Lung (tissue), 11 donors: ENCODE measurements at regions not wholly inside any gene's neighbourhood (a gene's known extent, or its start where the extent isn't known, plus 50 kb on each side); places are given as distances from the start of the nearest gene placed in this dataset.

Experiments
- ATAC-seq: fragments of 200-7000 bp; cut with Tn5 transposase; one replicate; pipeline ENCODE4 v1.9.1; 2020; ENCODE audit warnings: moderate number of reproducible peaks; ENCODE audit not compliant: insufficient read depth, low FRiP score
- DNase-seq, 3 donors: peaks; one replicate each; pipeline ENCODE4 v3.0.0-alpha.2; 2013 to 2017
- H3K27ac ChIP-seq, 2 donors: one replicate each; pipeline ENCODE4 v1.5.1; 2013; ENCODE audit warnings: mild to moderate bottlenecking in 2 of 2, moderate library complexity in 2 of 2, control low read depth in 1 of 2, inconsistent platforms in 1 of 2, low read depth in 1 of 2, low read length in 1 of 2
- H3K27me3 ChIP-seq, 3 donors: one replicate each; pipeline ENCODE4 v1.5.1; 2013; ENCODE audit warnings: low read length in 2 of 3; ENCODE audit not compliant: control insufficient read depth in 3 of 3, insufficient read depth in 3 of 3
- H3K36me3 ChIP-seq, 4 donors: one replicate each; pipeline ENCODE4 v1.5.1; 2013; ENCODE audit warnings: low read length in 4 of 4, mild to moderate bottlenecking in 1 of 4, moderate library complexity in 1 of 4; ENCODE audit not compliant: control insufficient read depth in 4 of 4, insufficient read depth in 4 of 4
- H3K4me1 ChIP-seq, 5 donors: one replicate each; pipeline ENCODE4 v1.5.1; 2013; ENCODE audit warnings: low read length in 5 of 5, mild to moderate bottlenecking in 2 of 5, moderate library complexity in 1 of 5; ENCODE audit not compliant: control insufficient read depth in 5 of 5, insufficient read depth in 5 of 5
- H3K4me3 ChIP-seq: one replicate; pipeline ENCODE4 v1.5.1; 2013; ENCODE audit warnings: mild to moderate bottlenecking, control low read depth, moderate library complexity
- H3K9ac ChIP-seq, 2 donors: one replicate each; pipeline ENCODE4 v1.5.1; 2013; ENCODE audit warnings: low read length in 2 of 2, control low read depth in 1 of 2; ENCODE audit not compliant: insufficient read depth in 1 of 2
- H3K9me3 ChIP-seq, 4 donors: one replicate each; pipeline ENCODE4 v1.5.1; 2013; ENCODE audit warnings: low read length in 3 of 4, mild to moderate bottlenecking in 1 of 4, moderate library complexity in 1 of 4; ENCODE audit not compliant: control insufficient read depth in 4 of 4, insufficient read depth in 3 of 4
- WGBS, 2 donors: extraction: QIAGEN DNeasy Blood & Tissue Kit; methylation state at CpG; one replicate each; pipeline ENCODE4 v1.1.7; 2013; 5-methylcytosine and 5-hydroxymethylcytosine counted together
- TF ChIP-seq, protein P1 (sequence below): IDR thresholded peaks from 2 replicates; pipeline ENCODE4 v1.5.1; 2012; ENCODE audit warnings: mild to moderate bottlenecking; ENCODE audit errors: control extremely low read depth, extremely low read depth
- donor health status: control.
- donor health status: control.
- donor health status: Bipolar disorder and iron deficiency.
- donor health status: healthy.
- donor health status: DM: yes; HTN: yes; CAD: no.

DNA sequence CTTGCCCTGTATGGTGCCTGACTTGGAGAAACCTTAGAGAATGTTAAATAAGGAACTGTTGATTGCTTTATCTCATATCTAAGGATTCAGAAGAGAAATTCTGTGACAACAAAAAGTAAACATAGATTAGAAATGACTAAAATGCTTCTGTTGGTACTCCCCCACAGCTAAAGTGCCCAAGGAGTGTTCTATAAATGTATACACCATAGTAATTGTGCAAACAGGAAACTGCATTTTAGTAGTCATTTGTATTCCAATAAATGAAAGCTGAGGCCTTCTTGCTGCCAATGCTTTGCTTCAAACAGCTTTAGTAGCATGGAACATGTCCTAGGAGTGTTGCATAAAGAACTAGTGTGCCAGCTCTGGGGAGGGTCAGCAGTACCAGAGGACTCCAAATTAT is 343.7 kb upstream of the IRAK1BP1 start:
- DNase-seq = no peak
- Histone ChIP-seq H3K36me3 (no peaks in the 10 kb centered on the region), H3K4me1 (no peaks in the 10 kb centered on the region), H3K27me3 (no peaks in the 10 kb centered on the region), H3K9ac (no peak overlapping the region), H3K9me3 (no peaks in the 10 kb centered on the region), H3K4me3 (no peak overlapping the region), H3K27ac (no peak overlapping the region)
- no peak for ATAC-seq
- TF ChIP-seq, protein P1, sequence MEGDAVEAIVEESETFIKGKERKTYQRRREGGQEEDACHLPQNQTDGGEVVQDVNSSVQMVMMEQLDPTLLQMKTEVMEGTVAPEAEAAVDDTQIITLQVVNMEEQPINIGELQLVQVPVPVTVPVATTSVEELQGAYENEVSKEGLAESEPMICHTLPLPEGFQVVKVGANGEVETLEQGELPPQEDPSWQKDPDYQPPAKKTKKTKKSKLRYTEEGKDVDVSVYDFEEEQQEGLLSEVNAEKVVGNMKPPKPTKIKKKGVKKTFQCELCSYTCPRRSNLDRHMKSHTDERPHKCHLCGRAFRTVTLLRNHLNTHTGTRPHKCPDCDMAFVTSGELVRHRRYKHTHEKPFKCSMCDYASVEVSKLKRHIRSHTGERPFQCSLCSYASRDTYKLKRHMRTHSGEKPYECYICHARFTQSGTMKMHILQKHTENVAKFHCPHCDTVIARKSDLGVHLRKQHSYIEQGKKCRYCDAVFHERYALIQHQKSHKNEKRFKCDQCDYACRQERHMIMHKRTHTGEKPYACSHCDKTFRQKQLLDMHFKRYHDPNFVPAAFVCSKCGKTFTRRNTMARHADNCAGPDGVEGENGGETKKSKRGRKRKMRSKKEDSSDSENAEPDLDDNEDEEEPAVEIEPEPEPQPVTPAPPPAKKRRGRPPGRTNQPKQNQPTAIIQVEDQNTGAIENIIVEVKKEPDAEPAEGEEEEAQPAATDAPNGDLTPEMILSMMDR = no peak

DNA sequence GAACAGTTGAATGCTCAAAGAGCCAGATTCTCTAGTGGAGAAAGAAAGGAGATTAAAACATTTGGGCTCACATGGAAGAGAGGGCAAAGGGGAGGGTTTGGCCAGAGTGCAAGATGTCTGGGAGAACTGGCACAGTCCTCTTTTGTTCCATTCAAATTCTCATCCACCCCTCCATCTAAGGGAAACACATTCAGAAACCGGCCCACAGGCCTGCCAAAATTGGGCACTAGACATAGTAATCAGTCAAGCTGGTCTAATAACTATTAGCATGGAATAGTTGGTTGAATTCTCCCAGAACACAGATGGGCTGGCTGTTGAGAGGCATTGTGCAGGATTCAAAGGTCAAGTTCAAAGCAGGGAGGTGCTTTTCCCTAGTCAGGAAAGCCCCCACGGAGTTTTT is 341.4 kb upstream of the IRAK1BP1 start:
- 57 to 70% methylated on average over 2 of the region's 2 CpGs for WGBS, 2 donors
- no peaks in the 10 kb centered on the region for H3K27me3 ChIP-seq
- TF ChIP-seq, protein P1 = no peak
- H3K4me3 ChIP-seq = no peak overlapping the region
- no peaks in the 10 kb centered on the region for H3K36me3 ChIP-seq
- H3K9me3 ChIP-seq = no peaks in the 10 kb centered on the region
- H3K4me1 ChIP-seq = no peaks in the 10 kb centered on the region
- ATAC-seq = no peak
- no peak overlapping the region for H3K9ac ChIP-seq
- H3K27ac ChIP-seq = no peak overlapping the region
- DNase-seq = no peak

DNA sequence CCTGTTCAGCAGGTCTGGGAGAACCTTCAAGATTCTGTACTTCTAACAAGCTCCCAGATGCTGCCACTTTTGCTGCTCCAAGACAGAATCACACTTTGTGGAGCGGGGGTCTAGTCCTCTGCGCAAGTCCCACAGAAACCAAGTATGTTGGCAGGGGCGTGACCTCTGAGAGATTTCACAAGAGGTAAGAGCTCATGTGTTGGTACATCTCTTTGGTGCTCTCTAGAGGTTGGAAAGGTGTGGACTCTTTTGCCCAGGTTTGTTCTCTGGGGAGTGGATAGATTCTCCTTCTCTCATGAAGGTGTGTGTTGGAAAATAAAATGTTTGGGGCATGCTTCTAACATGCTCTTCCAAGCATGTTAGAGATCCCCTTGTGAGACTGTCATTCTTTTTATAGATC is 340.9 kb upstream of the IRAK1BP1 start:
- WGBS, 2 donors = 76 to 88% methylated on average over 3 of the region's 3 CpGs
- DNase-seq = no peak
- TF ChIP-seq, protein P1 = no peak

DNA sequence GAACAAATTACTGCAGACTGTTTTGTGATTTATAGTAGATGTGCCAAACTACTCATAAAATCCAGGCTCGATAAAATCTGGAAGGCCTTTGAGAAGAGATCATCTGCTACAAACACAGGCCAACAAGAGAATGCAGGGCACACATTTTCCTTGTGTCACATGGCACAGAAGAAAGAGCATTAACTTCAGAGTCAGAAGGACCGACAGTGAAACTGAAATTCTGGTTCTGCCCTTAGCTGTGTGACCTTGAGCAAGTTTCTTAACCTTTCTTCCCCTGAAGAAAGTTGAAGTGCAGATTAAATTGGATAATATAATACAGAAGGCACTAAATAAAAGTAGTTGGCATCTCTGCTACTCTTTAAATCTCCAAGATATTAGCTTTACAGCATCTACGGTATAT is 338.4 kb upstream of the IRAK1BP1 start:
- Histone ChIP-seq H3K9ac (no peak overlapping the region), H3K4me1 (no peaks in the 10 kb centered on the region), H3K4me3 (no peak overlapping the region), H3K27me3 (no peaks in the 10 kb centered on the region), H3K27ac (no peak overlapping the region), H3K9me3 (no peaks in the 10 kb centered on the region), H3K36me3 (no peaks in the 10 kb centered on the region)
- 83 to 88% methylated on average over 3 of the region's 3 CpGs for WGBS, 2 donors
- TF ChIP-seq, protein P1 = no peak
- no peak for ATAC-seq
- no peak for DNase-seq

More for the DNA sequence above, 340.9 kb upstream of the IRAK1BP1 start:
- H3K4me1 ChIP-seq = no peaks in the 10 kb centered on the region
- H3K9ac ChIP-seq = no peak overlapping the region
- no peak for ATAC-seq
- no peaks in the 10 kb centered on the region for H3K36me3 ChIP-seq
- no peak overlapping the region for H3K4me3 ChIP-seq
- no peak overlapping the region for H3K27ac ChIP-seq
- no peaks in the 10 kb centered on the region for H3K9me3 ChIP-seq
- H3K27me3 ChIP-seq = no peaks in the 10 kb centered on the region
